CD14-positive monocyte (primary cell): ENCODE measurements at regions not wholly inside any gene's neighbourhood (a gene's known extent, or its start where the extent isn't known, plus 50 kb on each side); places are given as distances from the start of the nearest gene placed in this dataset.

Experiments
- DNase-seq, 3 donors: peaks; one replicate each; pipeline ENCODE4 v3.0.0-alpha.2; 2011 to 2022
- H2AFZ ChIP-seq: 2 replicates; pipeline ENCODE4 v1.6.0; 2012; ENCODE audit warnings: mild to moderate bottlenecking, low read depth, low read length, inconsistent platforms; ENCODE audit not compliant: insufficient read depth, poor library complexity, severe bottlenecking
- H3K27ac ChIP-seq, 2 donors: 1 replicate in 1 of 2; 2 replicates in 1 of 2; pipeline ENCODE4 v1.5.1; 2012 to 2013; ENCODE audit warnings: low read length in 2 of 2, control low read depth in 1 of 2, inconsistent platforms in 1 of 2, low read depth in 1 of 2, mild to moderate bottlenecking in 1 of 2
- H3K27me3 ChIP-seq, 2 donors: one replicate each; pipeline versions ENCODE4 v1.6.0 to v1.6.1; 2011 to 2013; ENCODE audit warnings: low read length in 2 of 2; ENCODE audit not compliant: control insufficient read depth in 2 of 2, insufficient read depth in 2 of 2
- H3K36me3 ChIP-seq, 2 donors: replicated peaks in 1 of 2; 1 replicate in 1 of 2; 2 replicates in 1 of 2; pipeline versions ENCODE4 v1.5.1 to v1.6.1; 2012 to 2013; ENCODE audit warnings: low read length in 2 of 2, control low read depth in 1 of 2, inconsistent platforms in 1 of 2, mild to moderate bottlenecking in 1 of 2; ENCODE audit not compliant: insufficient read depth in 2 of 2, control insufficient read depth in 1 of 2
- H3K4me1 ChIP-seq, 2 donors: 1 replicate in 1 of 2; 2 replicates in 1 of 2; pipeline versions ENCODE4 v1.5.1 to v1.6.1; 2012 to 2013; ENCODE audit warnings: low read length in 2 of 2, control low read depth in 1 of 2, inconsistent platforms in 1 of 2, mild to moderate bottlenecking in 1 of 2, moderate library complexity in 1 of 2; ENCODE audit not compliant: insufficient read depth in 2 of 2, control insufficient read depth in 1 of 2
- H3K4me2 ChIP-seq: replicated peaks from 2 replicates; pipeline ENCODE3; 2012; ENCODE audit warnings: low read length, moderate library complexity, mild to moderate bottlenecking; ENCODE audit not compliant: poor library complexity, severe bottlenecking; ENCODE audit errors: extremely low read depth
- H3K4me3 ChIP-seq, 3 experiments: fragments of 200-600 bp in 1 of 3; sonication (generic) in 1 of 3; replicated peaks in 1 of 3; 1 replicate in 2 of 3; 2 replicates in 1 of 3; pipeline ENCODE4 v1.5.1; 2011 to 2013; ENCODE audit warnings: low read length in 3 of 3, mild to moderate bottlenecking in 3 of 3, control low read depth in 2 of 3, low read depth in 2 of 3, inconsistent platforms in 1 of 3, moderate library complexity in 1 of 3
- H3K79me2 ChIP-seq: 2 replicates; pipeline ENCODE4 v1.6.0; 2012; ENCODE audit warnings: mild to moderate bottlenecking, control low read depth, inconsistent platforms, low read length, moderate library complexity; ENCODE audit not compliant: insufficient read depth
- H3K9ac ChIP-seq: 2 replicates; pipeline ENCODE4 v1.6.0; 2017; ENCODE audit warnings: low read length, mild to moderate bottlenecking; ENCODE audit not compliant: insufficient read depth, poor library complexity, severe bottlenecking
- H3K9me3 ChIP-seq, 2 donors: replicated peaks in 1 of 2; 1 replicate in 1 of 2; 2 replicates in 1 of 2; pipeline versions ENCODE4 v1.5.1 to v1.6.1; 2012 to 2013; ENCODE audit warnings: low read length in 2 of 2, control low read depth in 1 of 2; ENCODE audit not compliant: control insufficient read depth in 1 of 2, insufficient read depth in 1 of 2
- H4K20me1 ChIP-seq: 2 replicates; pipeline ENCODE4 v1.6.0; 2012; ENCODE audit warnings: mild to moderate bottlenecking, low read length, control low read depth, moderate library complexity; ENCODE audit not compliant: insufficient read depth
- H3K27ac Mint-ChIP-seq, 7 donors: one replicate each; pipeline ENCODE4 v1.8.0; 2020; ENCODE audit warnings: mild to moderate bottlenecking in 7 of 7, mixed read lengths in 7 of 7, moderate library complexity in 6 of 7, inconsistent platforms in 2 of 7
- H3K27me3 Mint-ChIP-seq, 3 donors: one replicate each; pipeline ENCODE4 v1.8.0; 2021 to 2022; ENCODE audit warnings: low read depth in 3 of 3, mild to moderate bottlenecking in 3 of 3, mixed read lengths in 3 of 3, moderate library complexity in 3 of 3, inconsistent platforms in 1 of 3
- H3K36me3 Mint-ChIP-seq, 2 donors: one replicate each; pipeline ENCODE4 v1.8.0; 2020; ENCODE audit warnings: mixed read lengths in 2 of 2, inconsistent platforms in 1 of 2, mild to moderate bottlenecking in 1 of 2
- H3K4me1 Mint-ChIP-seq: one replicate; pipeline ENCODE4 v1.8.0; 2020; ENCODE audit warnings: mild to moderate bottlenecking, mixed read lengths
- H3K4me3 Mint-ChIP-seq, 2 donors: one replicate each; pipeline ENCODE4 v1.8.0; 2020; ENCODE audit warnings: mild to moderate bottlenecking in 2 of 2, mixed read lengths in 2 of 2, moderate library complexity in 1 of 2
- H3K9me3 Mint-ChIP-seq, 7 donors: one replicate each; pipeline ENCODE4 v1.8.0; 2020 to 2022; ENCODE audit warnings: mixed read lengths in 7 of 7, mild to moderate bottlenecking in 6 of 7, moderate library complexity in 6 of 7, inconsistent platforms in 2 of 7
- CTCF ChIP-seq: fragments of 200-600 bp; IDR thresholded peaks from one replicate; pipeline ENCODE4 v1.8.0; 2022; ENCODE audit warnings: antibody characterized with exemption, mild to moderate bottlenecking
- WGBS: methylation state at CpG from one replicate; pipeline ENCODE4 v1.1.5; 2013; ENCODE audit warnings: missing lambda C conversion rate; ENCODE audit not compliant: insufficient coverage; 5-methylcytosine and 5-hydroxymethylcytosine counted together
- intact Hi-C, 2 donors: fragments of 100-400 bp; cut with micrococcal nuclease; formaldehyde crosslinking; loops; one replicate each; pipeline versions ENCODE4 v1.15.0 to v1.15.1; 2023

GRCh38 chr11:133608496-133608895 lies 76.2 kb upstream of the OPCML start:
- H4K20me1 ChIP-seq: no peaks in the 10 kb centered on the region
- H3K4me1 ChIP-seq: no peaks in the 10 kb centered on the region
- no peak for DNase-seq
- no peak overlapping the region for H3K4me2 ChIP-seq
- no peak overlapping the region for H2AFZ ChIP-seq
- Mint-ChIP-seq H3K36me3 (no peaks in the 10 kb centered on the region), H3K27me3 (no peaks in the 10 kb centered on the region), H3K4me3 (no peak overlapping the region), H3K9me3 (peaks cover 0 to 21% (median 4%) of the 10 kb centered on the region in 7 donors), H3K4me1 (no peaks in the 10 kb centered on the region), H3K27ac (no peak overlapping the region)
- H3K4me3 ChIP-seq: no peak overlapping the region
- intact Hi-C loops: no loop called here
- no peak for TF ChIP-seq CTCF
- no peaks in the 10 kb centered on the region for H3K27me3 ChIP-seq
- peaks cover 7 to 9% of the 10 kb centered on the region in 2 donors for H3K9me3 ChIP-seq
- no peak overlapping the region for H3K27ac ChIP-seq
- H3K36me3 ChIP-seq: no peaks in the 10 kb centered on the region
- H3K9ac ChIP-seq: no peak overlapping the region
- no CpG with 5 or more reads among the region's 2 CpGs for WGBS
- H3K79me2 ChIP-seq: no peaks in the 10 kb centered on the region

GRCh38 chr11:133606124-133606523 lies 73.8 kb upstream of the OPCML start:
- Histone ChIP-seq H3K9ac (no peak overlapping the region), H3K36me3 (no peaks in the 10 kb centered on the region), H3K4me1 (no peaks in the 10 kb centered on the region), H3K4me3 (no peak overlapping the region), H3K79me2 (no peaks in the 10 kb centered on the region), H3K9me3 (peaks cover 5 to 7% of the 10 kb centered on the region in 2 donors), H2AFZ (no peak overlapping the region), H3K27me3 (no peaks in the 10 kb centered on the region), H3K27ac (no peak overlapping the region), H4K20me1 (no peaks in the 10 kb centered on the region), H3K4me2 (no peak overlapping the region)
- H3K4me3 Mint-ChIP-seq: no peak overlapping the region
- TF ChIP-seq CTCF: no peak
- no peaks in the 10 kb centered on the region for H3K4me1 Mint-ChIP-seq
- no peak overlapping the region for H3K27ac Mint-ChIP-seq
- no CpG with 5 or more reads among the region's 3 CpGs for WGBS
- no peaks in the 10 kb centered on the region for H3K27me3 Mint-ChIP-seq
- DNase-seq: no peak
- H3K9me3 Mint-ChIP-seq: peaks cover 0 to 15% (median 1%) of the 10 kb centered on the region in 7 donors
- intact Hi-C loops: no loop called here
- no peaks in the 10 kb centered on the region for H3K36me3 Mint-ChIP-seq
